BJ (cell line): ENCODE measurements at regions not wholly inside any gene's neighbourhood (a gene's known extent, or its start where the extent isn't known, plus 50 kb on each side); places are given as distances from the start of the nearest gene placed in this dataset.

Source experiments
- CTCF ChIA-PET: fragments of 350-600 bp; formaldehyde crosslinking; extraction: SDS; loops from one replicate; lab custom pipeline; 2021; ENCODE audit warnings: antibody characterized with exemption, inconsistent platforms; lab: Yijun Ruan, JAX
- POLR2A ChIA-PET: fragments of 300-600 bp; sonication (Branson Sonifier 250); formaldehyde crosslinking; extraction: SDS; loops from one replicate; lab custom pipeline; 2021; ENCODE audit warnings: antibody characterized with exemption; lab: Charles Lee
- DNase-seq: peaks from one replicate; pipeline ENCODE4 v3.0.0-alpha.2; 2011; ENCODE audit warnings: low read depth
- H3K27me3 ChIP-seq: 2 replicates; pipeline ENCODE4 v1.6.0; 2011; ENCODE audit warnings: low read length; ENCODE audit not compliant: control insufficient read depth, insufficient read depth
- H3K36me3 ChIP-seq: 2 replicates; pipeline ENCODE4 v1.5.1; 2011; ENCODE audit warnings: low read length; ENCODE audit not compliant: control insufficient read depth, insufficient read depth
- H3K4me3 ChIP-seq: 2 replicates; pipeline ENCODE4 v1.5.1; 2011; ENCODE audit warnings: low read depth, mild to moderate bottlenecking, control low read depth, low read length
- TF ChIP-seq, protein P1 (sequence below): IDR thresholded peaks from 2 replicates; pipeline ENCODE4 v1.5.1; 2011; ENCODE audit warnings: low read depth, mild to moderate bottlenecking, control low read depth, inconsistent platforms, low read length, moderate library complexity; ENCODE audit not compliant: insufficient read depth

DNA sequence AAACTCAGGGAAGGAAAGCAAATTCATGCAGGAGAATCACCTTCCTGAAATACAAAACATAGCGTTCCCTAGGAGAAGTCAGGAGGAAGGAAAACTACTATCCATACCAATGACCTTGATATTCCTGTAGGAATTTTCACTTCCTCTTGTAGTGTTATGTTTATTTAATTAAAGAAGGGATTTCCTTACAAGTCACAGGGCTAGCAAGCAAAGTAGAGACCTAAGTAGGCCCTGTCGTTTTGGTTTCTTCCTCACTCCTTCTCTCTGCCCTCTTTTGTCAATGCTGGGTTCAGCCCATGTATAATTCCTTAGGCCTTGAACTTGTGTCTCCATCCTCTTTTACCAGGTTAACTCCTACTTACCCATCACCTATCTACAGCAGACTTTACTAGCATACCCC, 435.2 kb upstream of the LRATD1 start:
- Histone ChIP-seq H3K36me3 (no peaks in the 10 kb centered on the region), H3K4me3 (no peak overlapping the region), H3K27me3 (no peaks in the 10 kb centered on the region)
- no peak for DNase-seq
- CTCF ChIA-PET, result no interaction called here
- TF ChIP-seq, protein P1, sequence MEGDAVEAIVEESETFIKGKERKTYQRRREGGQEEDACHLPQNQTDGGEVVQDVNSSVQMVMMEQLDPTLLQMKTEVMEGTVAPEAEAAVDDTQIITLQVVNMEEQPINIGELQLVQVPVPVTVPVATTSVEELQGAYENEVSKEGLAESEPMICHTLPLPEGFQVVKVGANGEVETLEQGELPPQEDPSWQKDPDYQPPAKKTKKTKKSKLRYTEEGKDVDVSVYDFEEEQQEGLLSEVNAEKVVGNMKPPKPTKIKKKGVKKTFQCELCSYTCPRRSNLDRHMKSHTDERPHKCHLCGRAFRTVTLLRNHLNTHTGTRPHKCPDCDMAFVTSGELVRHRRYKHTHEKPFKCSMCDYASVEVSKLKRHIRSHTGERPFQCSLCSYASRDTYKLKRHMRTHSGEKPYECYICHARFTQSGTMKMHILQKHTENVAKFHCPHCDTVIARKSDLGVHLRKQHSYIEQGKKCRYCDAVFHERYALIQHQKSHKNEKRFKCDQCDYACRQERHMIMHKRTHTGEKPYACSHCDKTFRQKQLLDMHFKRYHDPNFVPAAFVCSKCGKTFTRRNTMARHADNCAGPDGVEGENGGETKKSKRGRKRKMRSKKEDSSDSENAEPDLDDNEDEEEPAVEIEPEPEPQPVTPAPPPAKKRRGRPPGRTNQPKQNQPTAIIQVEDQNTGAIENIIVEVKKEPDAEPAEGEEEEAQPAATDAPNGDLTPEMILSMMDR, result no peak
- POLR2A ChIA-PET, result no interaction called here

DNA sequence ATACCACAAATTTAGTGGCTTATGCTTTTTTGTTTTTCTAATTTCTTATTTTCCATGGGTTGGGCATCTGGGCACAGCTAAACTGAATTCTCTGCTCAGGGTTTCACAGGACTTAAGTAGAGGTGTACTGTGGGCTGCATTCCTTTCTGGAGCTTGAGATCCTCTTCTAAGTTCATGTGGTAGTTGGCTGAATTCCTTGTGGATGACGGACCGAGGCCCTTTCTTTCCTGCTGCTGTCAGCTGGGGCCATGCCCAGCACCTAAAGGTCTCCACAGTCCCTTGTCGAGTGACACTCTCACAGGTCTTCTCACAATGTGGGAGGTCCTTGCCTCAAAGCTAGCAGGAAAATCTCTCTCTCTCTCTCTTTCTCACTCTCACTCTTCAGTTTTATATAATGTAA, 433.5 kb upstream of the LRATD1 start:
- Histone ChIP-seq H3K27me3 (no peaks in the 10 kb centered on the region), H3K36me3 (no peaks in the 10 kb centered on the region), H3K4me3 (no peak overlapping the region)
- CTCF ChIA-PET, result no interaction called here
- no peak for DNase-seq
- TF ChIP-seq, protein P1, result no peak
- POLR2A ChIA-PET, result no interaction called here

DNA sequence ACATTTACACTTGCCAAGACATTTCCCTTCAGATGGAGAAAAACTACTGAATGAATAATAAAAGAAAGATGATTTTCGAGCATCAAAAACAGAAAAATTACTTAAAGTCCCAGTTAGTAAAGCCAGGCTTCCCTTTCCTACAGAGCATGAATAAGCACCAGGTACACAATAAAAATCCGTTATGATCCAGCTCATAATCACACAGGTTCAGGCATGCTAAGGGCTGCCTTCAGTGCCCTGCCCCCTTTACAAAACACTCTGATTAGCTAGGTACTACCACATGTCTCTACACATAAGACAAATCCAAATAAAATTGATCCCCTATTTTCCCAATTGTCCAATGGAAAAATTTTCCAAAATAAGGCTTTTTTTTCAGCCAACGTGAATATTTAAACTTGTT, 413.2 kb upstream of the LRATD1 start:
- no peak overlapping the region for H3K4me3 ChIP-seq
- TF ChIP-seq, protein P1, result no peak
- no peaks in the 10 kb centered on the region for H3K36me3 ChIP-seq
- DNase-seq, result no peak
- POLR2A ChIA-PET, result no interaction called here
- H3K27me3 ChIP-seq, result no peaks in the 10 kb centered on the region
- CTCF ChIA-PET, result no interaction called here

DNA sequence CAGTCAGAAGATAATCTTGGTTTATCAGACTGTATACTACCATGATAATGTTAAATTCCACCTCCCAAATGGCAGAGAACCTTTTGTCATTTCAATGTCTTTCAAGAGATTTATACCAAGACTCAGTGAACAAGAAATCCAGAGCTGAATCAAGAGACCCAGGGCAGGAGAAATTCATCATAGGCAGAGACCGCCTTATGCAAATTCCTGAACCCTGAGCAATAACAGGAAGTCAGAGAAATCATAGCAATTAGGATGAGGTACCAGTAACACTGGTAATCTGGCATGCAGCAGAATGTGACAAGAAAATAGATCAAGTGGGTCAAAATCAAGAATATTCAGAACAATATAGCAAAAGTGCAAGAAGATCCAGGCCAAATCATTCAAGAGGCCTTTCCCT, 412.4 kb upstream of the LRATD1 start:
- Histone ChIP-seq H3K27me3 (no peaks in the 10 kb centered on the region), H3K4me3 (no peak overlapping the region), H3K36me3 (no peaks in the 10 kb centered on the region)
- no peak for DNase-seq
- TF ChIP-seq, protein P1, result no peak
- ChIA-PET CTCF (no interaction called here), POLR2A (no interaction called here)

DNA sequence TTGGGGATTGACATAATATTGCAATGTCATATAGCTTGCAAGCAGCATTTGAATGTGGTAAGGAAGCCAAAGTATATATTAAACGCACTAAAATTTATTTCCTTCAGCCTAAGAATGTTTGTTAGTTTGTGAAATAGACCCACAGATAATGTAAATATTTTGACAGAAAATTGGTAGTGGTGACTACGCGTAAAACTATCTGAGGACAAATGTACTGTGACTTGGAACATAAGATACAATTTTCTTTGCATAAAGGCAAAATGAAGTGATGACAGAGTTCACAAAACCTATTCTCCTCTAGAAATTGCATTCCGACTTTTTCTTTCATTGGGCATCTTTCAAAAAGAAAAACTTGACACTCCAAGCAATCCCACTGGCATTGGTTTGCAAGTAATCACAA, 411.1 kb upstream of the LRATD1 start:
- CTCF ChIA-PET, result no interaction called here
- no peak for DNase-seq
- H3K27me3 ChIP-seq, result no peaks in the 10 kb centered on the region
- H3K36me3 ChIP-seq, result no peaks in the 10 kb centered on the region
- TF ChIP-seq, protein P1, result no peak
- POLR2A ChIA-PET, result no interaction called here
- no peak overlapping the region for H3K4me3 ChIP-seq
